Naive B cell (primary cell): ENCODE measurements at regions not wholly inside any gene's neighbourhood (a gene's known extent, or its start where the extent isn't known, plus 50 kb on each side); places are given as distances from the start of the nearest gene placed in this dataset.

Experiments
- ATAC-seq, 2 donors: fragments of 150-1000 bp; cut with Tn5 transposase; 2 replicates each; pipeline ENCODE4 v1.10.0; 2021; ENCODE audit warnings: low read depth in 2 of 2, mild to moderate bottlenecking in 2 of 2, moderate library complexity in 2 of 2
- DNase-seq: peaks from one replicate; pipeline ENCODE4 v3.0.0; 2022
- H3K27ac Mint-ChIP-seq, 6 donors: one replicate each; pipeline ENCODE4 v1.8.0; 2020 to 2022; ENCODE audit warnings: mild to moderate bottlenecking in 6 of 6, mixed read lengths in 6 of 6, moderate library complexity in 5 of 6, inconsistent platforms in 2 of 6
- H3K27me3 Mint-ChIP-seq, 3 donors: one replicate each; pipeline ENCODE4 v1.8.0; 2021 to 2022; ENCODE audit warnings: mixed read lengths in 3 of 3, mild to moderate bottlenecking in 1 of 3
- H3K36me3 Mint-ChIP-seq, 2 donors: one replicate each; pipeline ENCODE4 v1.8.0; 2020 to 2022; ENCODE audit warnings: mixed read lengths in 2 of 2, inconsistent platforms in 1 of 2, mild to moderate bottlenecking in 1 of 2
- H3K4me1 Mint-ChIP-seq, 3 donors: one replicate each; pipeline ENCODE4 v1.8.0; 2020 to 2022; ENCODE audit warnings: mixed read lengths in 3 of 3, inconsistent platforms in 1 of 3, mild to moderate bottlenecking in 1 of 3, moderate library complexity in 1 of 3
- H3K4me3 Mint-ChIP-seq, 8 donors: one replicate each; pipeline ENCODE4 v1.8.0; 2020 to 2022; ENCODE audit warnings: mild to moderate bottlenecking in 8 of 8, mixed read lengths in 8 of 8, moderate library complexity in 8 of 8, inconsistent platforms in 2 of 8
- H3K9me3 Mint-ChIP-seq, 7 donors: one replicate each; pipeline ENCODE4 v1.8.0; 2020 to 2022; ENCODE audit warnings: mixed read lengths in 7 of 7, mild to moderate bottlenecking in 5 of 7, inconsistent platforms in 2 of 7, moderate library complexity in 1 of 7

DNA sequence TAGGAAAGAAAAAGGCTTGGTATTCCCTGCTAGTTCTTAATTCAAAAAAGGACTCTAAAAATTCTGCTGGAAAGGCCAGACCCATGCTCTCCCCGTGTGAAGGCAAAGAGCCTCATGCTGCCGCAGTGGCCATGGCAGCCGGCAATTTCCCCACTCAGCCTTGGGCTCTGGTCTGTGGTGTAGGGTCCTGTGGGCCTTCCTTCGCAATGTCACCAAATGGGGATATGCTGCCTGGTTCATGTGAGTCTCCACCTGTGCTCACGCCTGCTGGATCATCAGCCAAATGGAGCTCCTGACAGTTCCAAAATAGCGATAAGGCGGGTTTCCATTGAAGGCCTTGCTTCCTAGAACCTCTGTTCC is 282.8 kb upstream of the ATP5MC3 start:
- Mint-ChIP-seq H3K4me1 (no peaks in the 10 kb centered on the region), H3K36me3 (no peaks in the 10 kb centered on the region), H3K27me3 (peaks cover 0 to 6% (median 0%) of the 10 kb centered on the region in 3 donors), H3K4me3 (no peak overlapping the region), H3K27ac (no peak overlapping the region), H3K9me3 (peaks cover 0 to 14% (median 11%) of the 10 kb centered on the region in 7 donors)
- DNase-seq (no peak), ATAC-seq (no peak)

DNA sequence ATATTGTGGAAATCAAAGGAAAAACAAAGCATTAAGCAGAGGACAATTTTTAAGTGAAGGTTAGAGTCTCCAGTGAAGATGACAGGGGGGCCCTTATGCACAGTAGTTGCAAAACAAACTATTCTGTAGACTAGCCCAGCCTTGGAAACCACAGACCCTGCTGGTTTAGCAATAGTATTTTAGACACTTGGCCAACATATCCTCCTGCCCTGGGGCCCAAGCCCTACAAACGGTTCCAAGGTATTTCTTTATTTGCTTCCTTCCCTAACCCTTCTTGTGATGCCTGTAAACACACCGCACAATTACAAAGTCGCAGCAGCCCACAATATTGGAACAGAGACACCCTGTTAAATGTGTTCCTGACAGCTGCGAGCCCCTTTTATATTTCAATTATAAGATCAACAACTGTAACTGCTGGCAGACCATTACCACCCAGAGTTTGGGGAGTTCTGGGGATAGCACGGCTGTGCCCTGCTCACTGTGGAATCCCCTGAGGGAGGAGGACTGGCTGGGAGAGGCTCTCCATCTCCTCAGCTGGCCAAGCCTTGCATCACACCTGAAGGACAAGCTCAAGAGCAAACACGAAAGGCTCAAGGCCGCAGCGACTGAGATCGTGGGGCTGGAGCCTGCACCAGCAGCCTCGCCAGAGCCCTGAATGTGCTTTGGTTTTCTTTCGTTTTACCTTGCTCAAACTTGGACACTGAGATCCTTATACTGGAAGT is 282.2 kb upstream of the ATP5MC3 start:
- ATAC-seq: no peak
- Mint-ChIP-seq H3K36me3 (no peaks in the 10 kb centered on the region), H3K27me3 (peaks cover 0 to 6% (median 0%) of the 10 kb centered on the region in 3 donors), H3K27ac (no peak overlapping the region), H3K4me3 (no peak overlapping the region), H3K4me1 (no peaks in the 10 kb centered on the region), H3K9me3 (peaks cover 0 to 12% (median 11%) of the 10 kb centered on the region in 7 donors)
- DNase-seq: no peak

DNA sequence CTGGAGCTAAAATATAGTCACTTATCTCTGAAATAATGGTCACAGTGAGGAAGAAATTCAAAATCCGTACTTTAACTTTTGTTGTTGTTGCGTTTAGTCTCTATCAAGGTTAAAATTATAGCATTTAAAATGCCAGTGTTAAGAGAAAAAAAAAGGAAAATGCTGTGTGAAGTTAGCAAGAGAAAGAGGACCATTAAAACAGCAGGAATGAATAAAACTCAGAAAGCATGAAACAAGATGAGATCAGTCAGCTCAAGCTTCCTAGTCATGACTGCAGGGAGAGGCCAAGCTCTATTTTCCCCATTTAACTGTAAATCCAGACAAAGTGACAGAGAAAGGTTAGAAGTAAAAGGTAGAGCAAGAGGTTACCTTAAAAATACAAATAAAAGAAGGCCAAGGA is 281.7 kb upstream of the ATP5MC3 start:
- DNase-seq (no peak), ATAC-seq (no peak)
- H3K4me1 Mint-ChIP-seq: no peaks in the 10 kb centered on the region
- peaks cover 0 to 6% (median 0%) of the 10 kb centered on the region in 3 donors for H3K27me3 Mint-ChIP-seq
- H3K36me3 Mint-ChIP-seq: no peaks in the 10 kb centered on the region
- no peak overlapping the region for H3K4me3 Mint-ChIP-seq
- no peak overlapping the region for H3K27ac Mint-ChIP-seq
- H3K9me3 Mint-ChIP-seq: peaks cover 0 to 15% (median 11%) of the 10 kb centered on the region in 7 donors

DNA sequence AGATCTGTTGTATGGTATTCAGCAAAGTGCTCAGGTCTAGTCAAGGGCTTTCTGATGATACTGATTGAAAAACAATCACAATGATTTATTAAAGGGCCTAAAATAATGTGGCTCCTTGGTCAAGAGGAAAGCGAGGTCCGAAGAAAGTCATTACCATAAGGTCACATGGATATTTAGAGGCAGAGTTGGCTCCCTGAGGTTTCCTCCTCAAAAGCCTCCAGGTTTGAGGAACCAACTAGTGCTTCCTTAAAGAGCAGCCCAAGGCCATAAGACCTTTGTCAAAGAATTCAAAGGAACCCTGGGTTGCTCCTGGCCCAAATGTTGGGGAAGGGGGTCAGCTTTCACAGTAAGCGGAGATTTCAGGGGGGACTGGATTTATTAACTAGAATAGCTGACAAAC is 280.7 kb upstream of the ATP5MC3 start:
- H3K27ac Mint-ChIP-seq: no peak overlapping the region
- peaks cover 0 to 6% (median 4%) of the 10 kb centered on the region in 3 donors for H3K27me3 Mint-ChIP-seq
- no peak for ATAC-seq
- no peak for DNase-seq
- H3K4me1 Mint-ChIP-seq: no peaks in the 10 kb centered on the region
- H3K36me3 Mint-ChIP-seq: no peaks in the 10 kb centered on the region
- no peak overlapping the region for H3K4me3 Mint-ChIP-seq
- peaks cover 0 to 15% (median 11%) of the 10 kb centered on the region in 7 donors for H3K9me3 Mint-ChIP-seq

DNA sequence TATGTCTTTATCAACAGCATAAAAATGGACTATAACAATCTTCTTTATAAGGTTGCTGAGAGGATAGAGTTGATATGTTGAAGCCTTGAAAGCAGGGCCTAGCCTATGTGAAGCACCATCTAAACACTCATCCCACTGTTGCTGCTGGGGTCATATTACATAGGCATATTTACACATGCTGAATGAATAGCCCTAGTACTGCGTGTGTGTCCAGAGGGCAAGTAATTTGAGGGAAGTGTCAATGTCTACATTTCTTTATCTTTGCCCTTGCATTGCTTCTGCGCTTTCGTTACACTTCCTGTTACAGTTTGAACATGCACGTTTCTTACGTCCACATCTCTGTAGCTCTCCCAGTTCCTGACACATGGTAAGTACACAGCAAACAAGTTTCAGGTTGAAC is 280.3 kb upstream of the ATP5MC3 start:
- no peaks in the 10 kb centered on the region for H3K36me3 Mint-ChIP-seq
- peaks cover 0 to 15% (median 12%) of the 10 kb centered on the region in 7 donors for H3K9me3 Mint-ChIP-seq
- H3K4me1 Mint-ChIP-seq: no peaks in the 10 kb centered on the region
- H3K4me3 Mint-ChIP-seq: no peak overlapping the region
- peaks cover 0 to 6% (median 4%) of the 10 kb centered on the region in 3 donors for H3K27me3 Mint-ChIP-seq
- H3K27ac Mint-ChIP-seq: no peak overlapping the region
- ATAC-seq (no peak), DNase-seq (no peak)

DNA sequence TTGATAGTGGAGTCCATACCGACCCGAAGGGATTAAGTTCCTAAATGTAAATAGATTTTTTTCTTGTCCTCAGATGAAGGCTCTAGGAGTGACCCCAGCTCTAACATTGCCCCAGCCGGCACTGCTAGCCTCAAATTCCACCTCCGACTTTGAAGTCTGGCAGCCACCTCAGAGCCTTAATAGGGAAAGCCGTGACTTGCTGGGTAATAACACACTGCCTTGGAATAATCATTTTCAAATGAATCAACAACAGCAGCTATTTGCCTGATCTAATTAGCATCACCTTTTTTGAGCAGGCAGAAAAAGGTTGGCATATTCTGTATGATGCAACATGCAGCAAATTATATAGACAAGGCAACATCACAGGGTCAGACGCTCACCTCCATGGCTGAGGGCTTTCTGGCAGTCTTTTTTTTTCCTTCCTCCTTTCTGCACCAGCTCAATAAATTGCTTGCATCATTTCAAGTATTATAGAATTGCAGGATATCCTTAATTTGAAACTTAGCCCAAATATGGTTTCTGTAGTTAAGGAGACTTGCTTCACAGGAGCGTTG is 276.5 kb upstream of the ATP5MC3 start:
- Mint-ChIP-seq H3K4me3 (no peak overlapping the region), H3K27me3 (peaks cover 0 to 10% (median 9%) of the 10 kb centered on the region in 3 donors), H3K4me1 (no peaks in the 10 kb centered on the region), H3K9me3 (peaks cover 0 to 20% (median 15%) of the 10 kb centered on the region in 7 donors), H3K36me3 (no peaks in the 10 kb centered on the region), H3K27ac (no peak overlapping the region)
- ATAC-seq: no peak
- no peak for DNase-seq

DNA sequence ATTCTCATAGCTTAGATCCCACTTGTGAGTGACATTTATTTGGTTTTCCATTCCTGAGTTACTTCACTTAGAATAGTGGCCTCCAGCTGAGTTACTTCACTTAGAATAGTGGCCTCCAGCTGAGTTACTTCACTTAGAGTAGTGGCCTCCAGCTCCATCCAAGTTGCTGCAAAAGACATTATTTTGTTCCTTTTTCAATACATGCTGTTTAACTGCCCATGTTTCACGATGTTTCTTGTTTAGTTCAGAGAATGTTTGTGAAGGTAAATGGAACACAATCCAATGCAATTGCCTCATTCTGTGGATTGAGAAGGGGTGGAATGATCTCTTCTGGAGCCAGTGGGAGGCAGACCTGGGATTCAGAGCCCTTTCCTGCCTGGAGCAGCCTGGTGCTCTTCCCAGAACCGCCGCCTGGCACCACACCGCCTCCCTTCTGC is 273.5 kb upstream of the ATP5MC3 start:
- Mint-ChIP-seq H3K9me3 (peaks cover 0 to 14% (median 8%) of the 10 kb centered on the region in 7 donors), H3K4me1 (no peaks in the 10 kb centered on the region), H3K4me3 (no peak overlapping the region), H3K27me3 (peaks cover 0 to 9% (median 4%) of the 10 kb centered on the region in 3 donors), H3K36me3 (no peaks in the 10 kb centered on the region), H3K27ac (peak overlapping the region in 1 of 6 donors; percentile 2)
- DNase-seq (no peak), ATAC-seq (no peak)

DNA sequence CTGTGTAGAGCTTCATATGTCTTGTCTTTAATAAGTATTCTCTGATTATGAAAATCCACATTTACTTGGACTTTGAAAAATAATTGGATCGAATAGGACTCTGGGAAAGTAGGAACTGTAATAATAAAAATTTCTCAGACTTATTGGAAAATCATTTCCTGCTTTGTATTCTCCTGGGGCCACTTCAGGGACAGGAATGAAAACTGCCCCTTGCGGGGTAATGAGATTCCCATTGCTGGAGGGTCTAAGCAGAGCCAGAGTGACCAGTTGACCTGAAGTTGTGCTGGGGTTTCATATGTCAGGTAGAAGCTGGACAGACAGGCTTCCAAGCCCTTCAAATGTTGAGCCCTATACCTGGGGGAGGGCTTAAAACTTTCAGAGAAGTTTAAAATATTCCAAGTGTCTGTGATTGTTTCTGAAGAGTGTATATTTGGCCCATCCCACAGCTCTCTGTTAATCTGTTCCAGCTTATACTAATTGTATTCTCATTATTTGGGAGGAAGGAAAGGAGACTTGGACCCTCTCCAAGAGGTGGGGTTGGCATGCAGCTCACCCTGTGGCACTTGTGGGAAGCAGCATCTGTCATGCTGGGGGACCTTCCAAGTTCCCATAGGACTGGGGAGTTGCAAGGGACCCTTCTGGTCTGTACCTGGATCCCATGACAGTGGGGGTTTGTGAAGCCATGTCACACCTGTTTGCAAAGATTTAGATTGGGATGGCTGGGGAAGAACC is 268.7 kb upstream of the ATP5MC3 start:
- H3K36me3 Mint-ChIP-seq: no peaks in the 10 kb centered on the region
- no peaks in the 10 kb centered on the region for H3K4me1 Mint-ChIP-seq
- no peak overlapping the region for H3K27ac Mint-ChIP-seq
- peaks cover 0 to 5% (median 4%) of the 10 kb centered on the region in 3 donors for H3K27me3 Mint-ChIP-seq
- no peak overlapping the region for H3K4me3 Mint-ChIP-seq
- no peak for DNase-seq
- no peak for ATAC-seq
- peaks cover 0 to 5% (median 0%) of the 10 kb centered on the region in 7 donors for H3K9me3 Mint-ChIP-seq

DNA sequence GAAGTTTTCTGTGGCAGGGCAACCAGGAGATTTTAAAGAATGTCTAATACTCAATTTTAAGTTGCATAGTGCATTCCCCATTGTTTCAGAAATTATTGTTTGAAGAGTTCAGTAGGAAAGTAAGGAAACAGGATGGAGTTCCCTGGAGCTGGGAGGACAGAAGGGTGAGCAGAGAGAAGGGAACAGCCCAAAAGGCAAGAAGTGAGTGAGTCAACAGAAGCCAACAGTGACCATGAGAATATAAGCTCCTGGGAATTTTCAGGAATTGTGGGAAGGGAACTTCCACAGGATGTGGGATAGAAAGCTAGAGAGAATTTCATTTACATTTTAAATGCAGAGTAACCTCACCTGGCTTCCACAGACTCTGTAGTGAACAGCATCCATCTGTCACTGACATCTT is 268.1 kb upstream of the ATP5MC3 start:
- peaks cover 0 to 4% (median 1%) of the 10 kb centered on the region in 3 donors for H3K27me3 Mint-ChIP-seq
- H3K36me3 Mint-ChIP-seq: no peaks in the 10 kb centered on the region
- ATAC-seq (no peak), DNase-seq (no peak)
- peaks cover 0 to 4% (median 0%) of the 10 kb centered on the region in 7 donors for H3K9me3 Mint-ChIP-seq
- H3K4me1 Mint-ChIP-seq: no peaks in the 10 kb centered on the region
- H3K27ac Mint-ChIP-seq: no peak overlapping the region
- no peak overlapping the region for H3K4me3 Mint-ChIP-seq

DNA sequence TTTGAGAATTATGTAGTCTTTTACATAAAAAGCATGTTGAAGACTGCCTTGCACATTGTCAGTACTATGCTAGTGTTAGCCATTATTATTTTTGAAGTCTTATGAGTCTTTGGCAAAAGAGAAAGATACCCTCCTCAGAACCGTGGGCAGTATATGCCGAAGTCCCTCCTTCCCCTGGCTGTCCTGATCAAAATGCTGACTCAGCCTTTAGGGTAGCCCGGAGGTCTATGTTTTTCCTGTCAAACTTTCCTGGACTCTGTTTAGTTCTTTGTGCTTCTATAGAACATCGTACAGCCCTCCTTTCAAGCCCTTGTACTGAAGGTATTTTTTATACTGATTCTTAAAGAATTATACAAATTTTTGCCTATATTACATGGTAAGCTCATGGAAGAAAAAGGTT is 264.7 kb upstream of the ATP5MC3 start:
- Mint-ChIP-seq H3K27ac (no peak overlapping the region), H3K4me3 (no peak overlapping the region), H3K4me1 (no peaks in the 10 kb centered on the region), H3K27me3 (no peaks in the 10 kb centered on the region), H3K36me3 (no peaks in the 10 kb centered on the region), H3K9me3 (peaks cover 0 to 4% (median 0%) of the 10 kb centered on the region in 7 donors)
- DNase-seq (no peak), ATAC-seq (no peak)

DNA sequence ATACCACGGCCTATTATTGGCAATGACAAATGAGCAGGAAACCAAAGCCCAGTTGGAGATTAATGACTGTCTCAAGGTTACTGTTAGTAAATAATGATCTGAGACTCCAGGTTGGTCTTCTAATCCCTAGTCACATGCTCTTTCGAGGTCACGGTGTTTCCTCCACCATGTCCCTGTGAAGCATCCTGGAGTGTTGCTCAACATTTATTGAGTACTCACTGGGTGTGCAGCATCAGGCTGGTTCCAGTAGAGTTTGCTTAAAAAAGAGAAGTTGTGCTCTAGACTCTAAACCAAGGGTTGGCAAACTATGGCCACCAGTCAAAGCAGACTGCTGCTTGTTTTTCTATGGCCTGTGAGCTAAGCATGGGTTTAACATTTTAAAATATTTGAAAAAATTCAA is 263.8 kb upstream of the ATP5MC3 start:
- H3K36me3 Mint-ChIP-seq: no peaks in the 10 kb centered on the region

DNA sequence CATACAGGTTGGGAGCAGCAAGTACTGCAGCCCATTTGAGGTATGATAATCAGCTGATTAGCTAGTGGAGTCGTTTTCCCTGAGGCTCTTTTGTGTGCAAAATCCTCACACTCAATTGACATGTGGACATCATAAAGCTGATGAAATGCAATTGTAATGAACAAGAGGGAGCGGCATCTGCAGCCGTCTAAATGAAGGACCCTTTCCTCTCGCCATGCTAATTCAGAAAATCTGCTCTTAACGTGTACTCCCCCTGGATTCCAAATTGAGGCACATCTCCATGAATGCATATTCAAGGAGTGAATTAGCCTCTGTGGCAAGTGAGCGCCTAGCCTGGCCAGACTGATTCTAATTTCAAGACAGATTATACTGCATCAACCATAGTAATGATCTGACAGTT is 260.9 kb upstream of the ATP5MC3 start:
- DNase-seq: no peak
- ATAC-seq: no peak
- no peak overlapping the region for H3K27ac Mint-ChIP-seq
- H3K36me3 Mint-ChIP-seq: no peaks in the 10 kb centered on the region
- H3K4me1 Mint-ChIP-seq: no peaks in the 10 kb centered on the region
- peaks cover 0 to 1% (median 0%) of the 10 kb centered on the region in 7 donors for H3K9me3 Mint-ChIP-seq
- no peak overlapping the region for H3K4me3 Mint-ChIP-seq
- no peaks in the 10 kb centered on the region for H3K27me3 Mint-ChIP-seq

More for the DNA sequence above, 263.8 kb upstream of the ATP5MC3 start:
- Mint-ChIP-seq H3K27me3 (no peaks in the 10 kb centered on the region), H3K4me3 (no peak overlapping the region), H3K27ac (no peak overlapping the region), H3K4me1 (no peaks in the 10 kb centered on the region), H3K9me3 (peaks cover 0 to under 1% (median 0%) of the 10 kb centered on the region in 7 donors)
- DNase-seq: no peak
- no peak for ATAC-seq

DNA sequence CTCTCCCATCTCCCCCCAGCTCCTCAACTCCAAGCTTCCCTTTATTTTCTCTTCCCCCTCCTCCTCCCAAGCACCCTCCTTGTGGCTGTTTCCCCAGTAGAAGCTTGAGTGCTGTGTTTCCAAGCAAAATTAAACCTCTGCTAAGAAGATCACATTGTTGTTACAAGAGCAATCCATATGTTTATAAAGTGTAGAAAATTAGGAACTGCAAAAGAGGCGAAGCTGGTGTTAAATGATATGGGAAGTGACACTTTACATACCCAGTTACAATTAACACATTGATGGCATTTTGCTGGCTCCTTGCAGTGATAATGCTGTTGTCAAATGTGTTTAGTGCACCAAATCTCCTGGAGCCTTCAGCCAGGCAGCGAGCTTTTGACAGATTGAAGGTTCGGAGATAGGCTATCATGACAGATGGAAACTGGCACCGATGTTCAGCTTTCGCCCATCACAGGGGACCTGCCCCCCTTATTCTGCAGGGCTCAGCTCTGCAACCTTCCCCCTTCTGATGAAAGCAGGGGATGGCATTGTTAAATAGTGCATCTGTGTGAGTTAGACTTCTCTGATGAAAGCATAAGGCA is 259.8 kb upstream of the ATP5MC3 start:
- H3K9me3 Mint-ChIP-seq: peaks cover 0 to 1% (median 0%) of the 10 kb centered on the region in 7 donors
- H3K27ac Mint-ChIP-seq: no peak overlapping the region
- H3K4me1 Mint-ChIP-seq: no peaks in the 10 kb centered on the region
- DNase-seq (no peak), ATAC-seq (no peak)
- H3K36me3 Mint-ChIP-seq: no peaks in the 10 kb centered on the region
- no peak overlapping the region for H3K4me3 Mint-ChIP-seq
- no peaks in the 10 kb centered on the region for H3K27me3 Mint-ChIP-seq
